Heart right ventricle (tissue), 16 donors: ENCODE measurements at regions not wholly inside any gene's neighbourhood (a gene's known extent, or its start where the extent isn't known, plus 50 kb on each side); places are given as distances from the start of the nearest gene placed in this dataset.
A peak's percentile ranks its signal among the peaks of the same experiment; 100 is the strongest.

Source experiments
- ATAC-seq, 8 donors: fragments of 200-7000 bp; cut with Tn5 transposase; one replicate each; pipeline ENCODE4 v1.9.1; 2020; ENCODE audit warnings: mild to moderate bottlenecking in 8 of 8, moderate library complexity in 8 of 8, moderate number of reproducible peaks in 1 of 8
- DNase-seq, 2 donors: peaks; one replicate each; pipeline ENCODE4 v3.0.0-alpha.2; 2020
- H3K27ac ChIP-seq, 10 donors: fragments of 200-600 bp; sonication (generic) in 2 of 10; one replicate each; pipeline versions ENCODE4 v1.5.0 to v1.8.0; 2020 to 2022; ENCODE audit warnings: mild to moderate bottlenecking in 3 of 10
- H3K27me3 ChIP-seq, 7 donors: fragments of 200-600 bp; one replicate each; pipeline ENCODE4 v1.8.0; 2021 to 2022; ENCODE audit warnings: mild to moderate bottlenecking in 2 of 7
- H3K36me3 ChIP-seq, 9 donors: fragments of 200-600 bp; sonication (generic) in 1 of 9; one replicate each; pipeline versions ENCODE4 v1.5.0 to v1.8.0; 2020 to 2022; ENCODE audit warnings: mild to moderate bottlenecking in 2 of 9
- H3K4me1 ChIP-seq, 9 donors: fragments of 200-600 bp; sonication (generic) in 1 of 9; one replicate each; pipeline versions ENCODE4 v1.5.0 to v1.8.0; 2020 to 2022; ENCODE audit warnings: mild to moderate bottlenecking in 4 of 9
- H3K4me3 ChIP-seq, 10 donors: fragments of 200-600 bp; sonication (generic) in 2 of 10; one replicate each; pipeline versions ENCODE4 v1.5.0 to v1.8.0; 2020 to 2022; ENCODE audit warnings: mild to moderate bottlenecking in 7 of 10, moderate library complexity in 2 of 10
- H3K9me3 ChIP-seq, 11 donors: fragments of 200-600 bp in 10 of 11; sonication (generic) in 2 of 11; one replicate each; pipeline versions ENCODE4 v1.5.0 to v1.8.0; 2013 to 2022; ENCODE audit warnings: mild to moderate bottlenecking in 2 of 11, control low read depth in 1 of 11, moderate library complexity in 1 of 11
- WGBS, 2 donors: extraction: QIAGEN DNeasy Blood & Tissue Kit; methylation state at CpG; one replicate each; pipeline ENCODE4 v1.1.7; 2013; ENCODE audit warnings: inconsistent platforms in 1 of 2; 5-methylcytosine and 5-hydroxymethylcytosine counted together
- intact Hi-C, 10 donors: fragments of 100-400 bp; cut with DNase I; formaldehyde crosslinking; loops; one replicate each; pipeline versions ENCODE4 v1.11.1 to v1.14.2; 2022
- TF ChIP-seq, protein P1 (sequence below), 9 donors: fragments of 200-600 bp; sonication (generic) in 2 of 9; IDR thresholded peaks; one replicate each; pipeline versions ENCODE4 v1.5.0 to v1.8.0; 2021 to 2022; ENCODE audit warnings: antibody characterized with exemption in 9 of 9, mild to moderate bottlenecking in 5 of 9, moderate library complexity in 1 of 9
- donor health status: Arrhythmogenic right ventricular cardiomyopathy.
- donor health status: ischemic (EF 13 %, LVEDD 7.1; RV severe dilation, severe dysfunction).
- donor health status: healthy with polysubstance abuse.
- donor health status: DM: no; HTN: yes; CAD: no.
- donor health status: DM: no; HTN: no; CAD: no.
- donor health status: ischemic (EF 25% LVEDD 6.9; RV normal size, moderate dysfunction).
- donor health status: ischemic (EF 25% LVEDD 5.7; RV mildly dilated, moderate dysfunction).
- donor health status: healthy.
- donor health status: DM: yes; HTN: yes; CAD: no.
- donor health status: Ischemic cardiomyopathy.
- donor health status: ischemic (EF 35%, LVEDD 5.7; RV mildly dilated, moderate dysfunction).
- donor health status: nonischemic (EF 11% LVEDD 7.7; RV severe dilation, severe dysfunction).
- donor health status: DM: yes; HTN: yes; CAD: no.
- donor health status: PGD.
- donor health status: ischemic (EF 29% LVEDD 5.4; RV normal size, mild dysfunction).
- donor health status: nonischemic (EF 23%, LVEDD 6.1; RV moderate dilation, normal function).

DNA sequence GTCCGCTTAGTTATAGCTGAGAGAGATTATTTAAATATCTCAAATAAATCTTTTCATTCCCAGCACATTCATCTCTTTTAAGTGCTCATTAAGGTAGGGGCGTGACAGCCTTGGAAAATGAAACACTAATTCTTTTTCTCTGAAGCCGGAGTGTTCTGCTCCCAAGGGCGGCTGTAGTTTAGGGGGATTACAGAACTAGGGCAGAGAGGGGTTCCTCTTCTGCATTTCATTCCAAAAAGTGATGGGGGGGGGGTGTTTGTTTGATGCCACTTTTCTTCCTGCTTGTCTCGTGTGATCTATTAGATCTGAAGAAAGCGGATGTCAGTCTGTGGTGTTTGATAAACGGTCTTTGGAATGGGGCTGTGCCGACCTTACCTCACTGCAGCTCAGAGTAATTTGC is 506.5 kb upstream of the MGMT start:
- H3K36me3 ChIP-seq = no peaks in the 10 kb centered on the region
- no peak for ATAC-seq
- H3K27me3 ChIP-seq = peaks cover 0 to 17% (median 0%) of the 10 kb centered on the region in 7 donors
- intact Hi-C loops = no loop called here
- H3K4me1 ChIP-seq = no peaks in the 10 kb centered on the region
- TF ChIP-seq, protein P1, sequence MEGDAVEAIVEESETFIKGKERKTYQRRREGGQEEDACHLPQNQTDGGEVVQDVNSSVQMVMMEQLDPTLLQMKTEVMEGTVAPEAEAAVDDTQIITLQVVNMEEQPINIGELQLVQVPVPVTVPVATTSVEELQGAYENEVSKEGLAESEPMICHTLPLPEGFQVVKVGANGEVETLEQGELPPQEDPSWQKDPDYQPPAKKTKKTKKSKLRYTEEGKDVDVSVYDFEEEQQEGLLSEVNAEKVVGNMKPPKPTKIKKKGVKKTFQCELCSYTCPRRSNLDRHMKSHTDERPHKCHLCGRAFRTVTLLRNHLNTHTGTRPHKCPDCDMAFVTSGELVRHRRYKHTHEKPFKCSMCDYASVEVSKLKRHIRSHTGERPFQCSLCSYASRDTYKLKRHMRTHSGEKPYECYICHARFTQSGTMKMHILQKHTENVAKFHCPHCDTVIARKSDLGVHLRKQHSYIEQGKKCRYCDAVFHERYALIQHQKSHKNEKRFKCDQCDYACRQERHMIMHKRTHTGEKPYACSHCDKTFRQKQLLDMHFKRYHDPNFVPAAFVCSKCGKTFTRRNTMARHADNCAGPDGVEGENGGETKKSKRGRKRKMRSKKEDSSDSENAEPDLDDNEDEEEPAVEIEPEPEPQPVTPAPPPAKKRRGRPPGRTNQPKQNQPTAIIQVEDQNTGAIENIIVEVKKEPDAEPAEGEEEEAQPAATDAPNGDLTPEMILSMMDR (IDR thresholded peaks at IDR 0.05) = no peak
- no peak overlapping the region for H3K27ac ChIP-seq
- H3K9me3 ChIP-seq = no peaks in the 10 kb centered on the region
- WGBS, 2 donors = 72 to 80% methylated on average over 8 of the region's 8 CpGs
- no peak overlapping the region for H3K4me3 ChIP-seq
- DNase-seq = no peak

DNA sequence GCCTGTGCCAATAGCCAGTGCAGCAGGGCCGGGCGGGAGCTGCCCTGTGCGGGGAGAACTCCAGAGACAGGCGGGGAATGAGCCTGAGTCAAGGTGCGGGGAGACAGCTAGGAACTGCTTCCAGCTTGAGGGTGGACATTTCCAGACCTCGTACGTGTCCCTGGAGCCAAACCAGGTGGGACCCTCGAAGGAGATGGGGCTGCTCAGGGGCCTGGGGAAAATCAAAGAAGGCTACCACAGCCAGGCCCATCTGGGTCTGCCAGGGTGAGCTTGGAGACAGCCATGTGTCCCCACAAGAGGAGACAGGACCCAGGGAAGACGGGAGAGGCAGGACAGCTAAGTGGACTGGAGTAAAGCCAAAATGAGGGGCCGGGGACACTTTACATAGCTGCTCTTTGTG is 504.9 kb upstream of the MGMT start:
- intact Hi-C loops = no loop called here
- H3K4me3 ChIP-seq = no peak overlapping the region
- TF ChIP-seq, protein P1 (IDR thresholded peaks at IDR 0.05) = no peak
- no peaks in the 10 kb centered on the region for H3K36me3 ChIP-seq
- WGBS, 2 donors = 77 to 79% methylated on average over 10 of the region's 10 CpGs
- H3K27me3 ChIP-seq = peaks cover 0 to 24% (median 0%) of the 10 kb centered on the region in 7 donors
- no peak for DNase-seq
- H3K4me1 ChIP-seq = no peaks in the 10 kb centered on the region
- ATAC-seq = peak in 1 of 8 donors; percentile 11
- H3K27ac ChIP-seq = no peak overlapping the region
- H3K9me3 ChIP-seq = no peaks in the 10 kb centered on the region

DNA sequence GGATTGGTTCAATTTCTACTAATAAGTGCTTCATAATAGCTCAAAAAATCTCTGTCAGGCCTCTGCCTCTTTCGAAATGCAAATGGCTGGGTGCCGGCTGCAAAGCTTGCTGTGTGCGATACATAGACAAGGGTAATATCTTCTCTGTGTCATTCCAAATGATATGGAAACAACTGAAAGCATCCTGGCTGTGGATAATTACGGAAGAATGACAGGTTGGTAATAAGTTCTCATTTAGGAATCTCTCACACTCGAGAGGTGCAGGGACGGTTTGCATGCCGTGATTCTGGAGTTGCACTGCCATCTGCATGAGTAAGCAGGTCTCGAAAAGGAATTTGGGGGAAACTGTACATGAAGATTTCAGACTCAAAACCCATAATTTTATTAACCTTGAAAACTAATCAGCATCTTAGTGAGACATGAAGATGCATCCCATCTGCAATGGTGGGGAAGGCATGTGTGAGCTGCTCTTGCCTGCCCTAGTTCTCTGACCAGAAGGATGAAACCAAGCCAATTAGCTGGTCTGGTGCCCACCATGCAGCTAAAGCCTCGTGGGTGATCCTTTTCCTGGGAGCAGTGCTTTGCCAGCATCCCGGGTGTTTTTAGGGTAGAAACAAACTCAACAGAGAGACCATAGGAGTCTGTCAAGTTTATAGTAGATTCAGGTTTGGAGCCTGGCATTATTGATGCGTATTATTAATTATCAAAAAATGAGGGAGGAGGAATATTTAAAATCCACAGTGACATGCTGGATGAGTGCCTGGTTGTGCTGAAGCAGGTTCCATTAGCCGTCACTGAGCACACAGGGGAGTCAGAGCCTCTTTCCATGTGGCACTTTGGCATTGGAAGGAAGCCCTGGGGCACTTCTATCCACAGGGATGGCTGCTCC is 503.6 kb upstream of the MGMT start:
- TF ChIP-seq, protein P1 (IDR thresholded peaks at IDR 0.05) = no peak
- H3K36me3 ChIP-seq = no peaks in the 10 kb centered on the region
- H3K27me3 ChIP-seq = peaks cover 0 to 24% (median 0%) of the 10 kb centered on the region in 7 donors
- intact Hi-C loops = no loop called here
- no peaks in the 10 kb centered on the region for H3K9me3 ChIP-seq
- no peaks in the 10 kb centered on the region for H3K4me1 ChIP-seq
- ATAC-seq (no peak), DNase-seq (no peak)
- 83 to 87% methylated on average over 12 of the region's 12 CpGs for WGBS, 2 donors
- H3K27ac ChIP-seq = no peak overlapping the region
- H3K4me3 ChIP-seq = no peak overlapping the region

DNA sequence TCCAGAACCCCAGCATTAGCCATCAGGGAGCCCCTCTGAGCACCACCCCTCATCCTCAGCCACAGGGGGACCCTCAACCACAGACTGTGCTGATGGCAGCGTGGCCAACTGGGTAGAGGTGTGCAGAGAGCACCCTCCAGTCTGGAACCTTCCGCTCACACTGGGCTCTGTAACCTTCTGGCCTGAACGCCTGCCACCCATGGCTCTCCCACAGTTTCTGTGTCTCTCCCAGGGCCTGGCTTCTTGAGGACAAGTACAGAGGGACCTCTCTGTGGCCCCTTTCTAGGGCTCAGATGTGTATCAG is 503.0 kb upstream of the MGMT start:
- peaks cover 0 to 23% (median 0%) of the 10 kb centered on the region in 7 donors for H3K27me3 ChIP-seq
- intact Hi-C loops = no loop called here
- H3K9me3 ChIP-seq = no peaks in the 10 kb centered on the region
- no peaks in the 10 kb centered on the region for H3K36me3 ChIP-seq
- H3K4me1 ChIP-seq = no peaks in the 10 kb centered on the region
- ATAC-seq (peak in 1 of 8 donors; percentile 18), DNase-seq (no peak)
- no peak overlapping the region for H3K27ac ChIP-seq
- H3K4me3 ChIP-seq = no peak overlapping the region
- TF ChIP-seq, protein P1 (IDR thresholded peaks at IDR 0.05) = no peak
- 57 to 65% methylated on average over 3 of the region's 3 CpGs for WGBS, 2 donors
